GM04504 (cell line): ENCODE measurements at regions not wholly inside any gene's neighbourhood (a gene's known extent, or its start where the extent isn't known, plus 50 kb on each side); places are given as distances from the start of the nearest gene placed in this dataset.

ENCODE experiments used
- DNase-seq: peaks from one replicate; pipeline ENCODE4 v3.0.0-alpha.2; 2012; ENCODE audit warnings: low read depth

- DNase-seq: no peak
Observed at GRCh38 chr5:8857051-8857450, 688.8 kb downstream of the SEMA5A start.

- DNase-seq: no peak
Observed at GRCh38 chr5:8861764-8862163, 684.1 kb downstream of the SEMA5A start.

GRCh38 chr5:8864053-8864452 lies 681.8 kb downstream of the SEMA5A start:
- DNase-seq: no peak

- no peak for DNase-seq
Observed at GRCh38 chr5:8865266-8865665, 680.6 kb downstream of the SEMA5A start.

- DNase-seq: no peak
Observed at GRCh38 chr5:8865686-8866374, 680.0 kb downstream of the SEMA5A start.

- DNase-seq: no peak
Observed at GRCh38 chr5:8868283-8868682, 677.6 kb downstream of the SEMA5A start.

GRCh38 chr5:8869932-8870331 lies 675.9 kb downstream of the SEMA5A start:
- no peak for DNase-seq

- no peak for DNase-seq
Observed at GRCh38 chr5:8870349-8870958, 675.4 kb downstream of the SEMA5A start.

- no peak for DNase-seq
Observed at GRCh38 chr5:8870959-8871355, 674.9 kb downstream of the SEMA5A start.

- no peak for DNase-seq
Observed at GRCh38 chr5:8871446-8871845, 674.4 kb downstream of the SEMA5A start.

- no peak for DNase-seq
Observed at GRCh38 chr5:8875722-8876121, 670.2 kb downstream of the SEMA5A start.

GRCh38 chr5:8879248-8879647 lies 666.6 kb downstream of the SEMA5A start:
- no peak for DNase-seq

GRCh38 chr5:8884029-8884428 lies 661.8 kb downstream of the SEMA5A start:
- DNase-seq: no peak

GRCh38 chr5:8892926-8893325 lies 652.9 kb downstream of the SEMA5A start:
- no peak for DNase-seq

- no peak for DNase-seq
Observed at GRCh38 chr5:8894031-8894430, 651.8 kb downstream of the SEMA5A start.

GRCh38 chr5:8895062-8895461 lies 650.8 kb downstream of the SEMA5A start:
- DNase-seq: no peak

- DNase-seq: no peak
Observed at GRCh38 chr5:8895599-8895998, 650.3 kb downstream of the SEMA5A start.

GRCh38 chr5:8897316-8897715 lies 648.6 kb downstream of the SEMA5A start:
- no peak for DNase-seq

- DNase-seq: peak; percentile 61
Observed at GRCh38 chr5:8905021-8905420, 640.9 kb downstream of the SEMA5A start.

- DNase-seq: no peak
Observed at GRCh38 chr5:8906303-8906967, 639.4 kb downstream of the SEMA5A start.

- DNase-seq: peak; percentile 29
Observed at GRCh38 chr5:8907168-8907868, 638.6 kb downstream of the SEMA5A start.

GRCh38 chr5:8908055-8908683 lies 637.7 kb downstream of the SEMA5A start:
- DNase-seq: no peak
